Kidney epithelial cell (primary cell): ENCODE measurements at regions not wholly inside any gene's neighbourhood (a gene's known extent, or its start where the extent isn't known, plus 50 kb on each side); places are given as distances from the start of the nearest gene placed in this dataset.

Experiments used
- DNase-seq: peaks from one replicate; pipeline ENCODE4 v3.0.0-alpha.2; 2010; ENCODE audit warnings: low read depth
- H3K27me3 ChIP-seq: 2 replicates; pipeline ENCODE4 v1.6.0; 2011; ENCODE audit warnings: low read length; ENCODE audit not compliant: control insufficient read depth, insufficient read depth
- H3K36me3 ChIP-seq: 2 replicates; pipeline ENCODE4 v1.5.1; 2011; ENCODE audit warnings: low read length; ENCODE audit not compliant: control insufficient read depth, insufficient read depth
- H3K4me3 ChIP-seq: 2 replicates; pipeline ENCODE4 v1.5.1; 2011; ENCODE audit warnings: low read depth, mild to moderate bottlenecking, control low read depth, low read length
- CTCF ChIP-seq: IDR thresholded peaks from 2 replicates; pipeline ENCODE4 v1.5.1; 2011; ENCODE audit warnings: mild to moderate bottlenecking, moderate library complexity, low read length, control low read depth, inconsistent platforms; ENCODE audit not compliant: insufficient read depth, poor library complexity, severe bottlenecking

GRCh38 chr13:90016688-90017087 is 1330.8 kb upstream of the MIR17HG start:
- DNase-seq = no peak
- TF ChIP-seq CTCF = no peak
- H3K36me3 ChIP-seq = no peaks in the 10 kb centered on the region
- no peaks in the 10 kb centered on the region for H3K27me3 ChIP-seq
- no peak overlapping the region for H3K4me3 ChIP-seq

- Histone ChIP-seq H3K27me3 (no peaks in the 10 kb centered on the region), H3K36me3 (no peaks in the 10 kb centered on the region), H3K4me3 (no peak overlapping the region)
- no peak for TF ChIP-seq CTCF
- no peak for DNase-seq
Measured at GRCh38 chr13:90020536-90021070, 1326.9 kb upstream of the MIR17HG start.

DNA sequence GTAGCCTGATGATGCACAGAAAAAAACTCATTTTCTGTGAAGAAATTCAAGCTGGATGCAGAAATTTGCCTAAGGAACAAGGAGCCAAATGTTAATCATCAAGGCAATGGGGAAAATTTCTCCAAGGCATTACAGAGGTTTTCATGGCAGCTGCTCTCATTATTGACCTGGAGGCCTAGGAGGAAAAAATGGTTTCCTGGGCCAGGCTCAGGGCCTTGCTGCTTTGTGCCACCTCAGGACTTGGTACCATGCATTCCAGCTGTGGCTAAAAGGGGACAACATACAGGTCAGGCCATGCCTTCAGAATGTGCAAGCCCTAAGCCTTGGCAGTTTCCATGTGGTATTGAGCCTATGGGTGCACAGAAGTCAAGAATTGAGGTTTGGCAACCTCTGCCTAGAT is 1320.1 kb upstream of the MIR17HG start:
- no peak overlapping the region for H3K4me3 ChIP-seq
- no peak for TF ChIP-seq CTCF
- H3K36me3 ChIP-seq = no peaks in the 10 kb centered on the region
- no peaks in the 10 kb centered on the region for H3K27me3 ChIP-seq
- no peak for DNase-seq

GRCh38 chr13:90032313-90032712 is 1315.2 kb upstream of the MIR17HG start:
- Histone ChIP-seq H3K4me3 (no peak overlapping the region), H3K27me3 (no peaks in the 10 kb centered on the region), H3K36me3 (no peaks in the 10 kb centered on the region)
- DNase-seq = no peak
- TF ChIP-seq CTCF = no peak

DNA sequence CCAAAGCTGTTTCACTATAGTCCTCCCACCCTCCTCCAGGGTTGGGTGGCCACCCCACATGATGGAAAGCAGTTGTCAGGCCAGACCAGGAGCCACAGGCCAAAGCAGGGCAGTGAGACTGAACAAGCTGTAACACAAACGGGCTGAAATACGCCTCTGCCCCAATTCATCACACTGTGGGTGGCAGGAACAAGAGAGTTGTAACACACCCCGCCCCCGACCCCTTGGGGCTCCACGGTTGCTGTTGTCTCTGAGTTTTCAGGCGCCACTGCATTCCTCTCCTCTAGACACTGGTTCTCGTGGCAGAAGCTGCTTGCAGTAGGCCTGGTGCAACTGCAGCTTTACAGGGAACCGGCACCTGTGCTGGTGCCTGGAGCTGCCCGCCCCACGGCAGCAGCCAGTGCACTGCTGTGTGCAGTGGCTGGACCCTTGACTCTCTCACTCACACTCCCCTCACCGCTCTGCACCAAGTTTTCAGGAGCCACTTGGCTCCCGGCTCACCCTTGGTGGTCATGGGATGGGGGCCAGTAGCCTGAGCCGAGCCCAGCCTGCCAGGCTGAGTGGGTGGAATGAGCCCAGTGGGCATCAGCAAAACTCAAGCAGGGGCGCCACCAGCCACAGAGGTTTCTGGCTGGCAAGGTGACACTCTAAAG is 1314.5 kb upstream of the MIR17HG start:
- Histone ChIP-seq H3K36me3 (no peaks in the 10 kb centered on the region), H3K27me3 (no peaks in the 10 kb centered on the region), H3K4me3 (no peak overlapping the region)
- no peak for DNase-seq
- TF ChIP-seq CTCF = no peak

- H3K36me3 ChIP-seq = no peaks in the 10 kb centered on the region
- H3K27me3 ChIP-seq = no peaks in the 10 kb centered on the region
- no peak overlapping the region for H3K4me3 ChIP-seq
- no peak for TF ChIP-seq CTCF
- DNase-seq = no peak
Measured at GRCh38 chr13:90039516-90039915, 1308.0 kb upstream of the MIR17HG start.
